K562 (cell line): ENCODE measurements at regions not wholly inside any gene's neighbourhood (a gene's known extent, or its start where the extent isn't known, plus 50 kb on each side); places are given as distances from the start of the nearest gene placed in this dataset.

Experiments
- CHD2 ChIP-seq: IDR thresholded peaks from 2 replicates; pipeline ENCODE4 v1.6.1; 2011; ENCODE audit warnings: low read depth, low read length
- CTCF ChIP-seq, 3 experiments: IDR thresholded peaks in 2 of 3; conservative IDR thresholded peaks in 1 of 3; 2 replicates each; pipeline ENCODE4 v1.5.1; 2011 to 2012; ENCODE audit warnings: low read length in 3 of 3, mild to moderate bottlenecking in 3 of 3, control low read depth in 2 of 3, improper control_type of control experiment in 1 of 3, inconsistent platforms in 1 of 3, low read depth in 1 of 3, mixed read lengths in 1 of 3, moderate library complexity in 1 of 3; ENCODE audit not compliant: insufficient read depth in 2 of 3
- HDGF ChIP-seq: fragments of 450-650 bp; IDR thresholded peaks from 2 replicates; pipeline ENCODE4 v1.6.1; 2016
- HNRNPK ChIP-seq: fragments of 200-400 bp; formaldehyde crosslinking; IDR thresholded peaks from one replicate; pipeline ENCODE4 v1.6.1; 2018; ENCODE audit warnings: mild to moderate bottlenecking, low read depth, low read length; ENCODE audit not compliant: poor library complexity, severe bottlenecking
- NBN ChIP-seq: fragments of 450-650 bp; IDR thresholded peaks from 2 replicates; pipeline ENCODE4 v1.6.1; 2016; ENCODE audit warnings: low read depth, mild to moderate bottlenecking
- NR3C1 ChIP-seq: sonication (generic); formaldehyde crosslinking; IDR thresholded peaks from 2 replicates; pipeline ENCODE4 v1.8.1; 2022; ENCODE audit warnings: missing genetic modification reagents
- PHF8 ChIP-seq: fragments of 200-600 bp; sonication (generic); IDR thresholded peaks from 2 replicates; pipeline ENCODE4 v1.6.1; 2012; ENCODE audit warnings: mixed run types, mild to moderate bottlenecking, inconsistent platforms, low read length, moderate library complexity, borderline replicate concordance
- STAG1 ChIP-seq: sonication (generic); formaldehyde crosslinking; IDR thresholded peaks from 2 replicates; pipeline ENCODE4 v1.5.0; 2020; ENCODE audit warnings: missing genetic modification reagents, borderline replicate concordance
- TF ChIP-seq, protein P1 (sequence below), 2 experiments: IDR thresholded peaks; 2 replicates each; pipeline ENCODE4 v1.6.1; 2012; ENCODE audit warnings: improper control_type of control experiment in 2 of 2, low read depth in 2 of 2, low read length in 2 of 2, borderline replicate concordance in 1 of 2

GRCh38 chr10:78703593-78703992 is 365.2 kb upstream of the ZMIZ1 start:
- TF ChIP-seq, protein P1, sequence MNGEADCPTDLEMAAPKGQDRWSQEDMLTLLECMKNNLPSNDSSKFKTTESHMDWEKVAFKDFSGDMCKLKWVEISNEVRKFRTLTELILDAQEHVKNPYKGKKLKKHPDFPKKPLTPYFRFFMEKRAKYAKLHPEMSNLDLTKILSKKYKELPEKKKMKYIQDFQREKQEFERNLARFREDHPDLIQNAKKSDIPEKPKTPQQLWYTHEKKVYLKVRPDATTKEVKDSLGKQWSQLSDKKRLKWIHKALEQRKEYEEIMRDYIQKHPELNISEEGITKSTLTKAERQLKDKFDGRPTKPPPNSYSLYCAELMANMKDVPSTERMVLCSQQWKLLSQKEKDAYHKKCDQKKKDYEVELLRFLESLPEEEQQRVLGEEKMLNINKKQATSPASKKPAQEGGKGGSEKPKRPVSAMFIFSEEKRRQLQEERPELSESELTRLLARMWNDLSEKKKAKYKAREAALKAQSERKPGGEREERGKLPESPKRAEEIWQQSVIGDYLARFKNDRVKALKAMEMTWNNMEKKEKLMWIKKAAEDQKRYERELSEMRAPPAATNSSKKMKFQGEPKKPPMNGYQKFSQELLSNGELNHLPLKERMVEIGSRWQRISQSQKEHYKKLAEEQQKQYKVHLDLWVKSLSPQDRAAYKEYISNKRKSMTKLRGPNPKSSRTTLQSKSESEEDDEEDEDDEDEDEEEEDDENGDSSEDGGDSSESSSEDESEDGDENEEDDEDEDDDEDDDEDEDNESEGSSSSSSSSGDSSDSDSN (IDR thresholded peaks at IDR 0.05; ENCODE audit: borderline replicate concordance in 1 of 2, low read depth in 2 of 2, low read length in 2 of 2) = no peak
- TF ChIP-seq HNRNPK = no peak
- TF ChIP-seq STAG1 (CRISPR knock-in tag) = no peak
- no peak for TF ChIP-seq NBN
- TF ChIP-seq PHF8 = no peak
- TF ChIP-seq CTCF (IDR thresholded peaks at IDR 0.05 in 2 of 3, conservative IDR thresholded peaks at IDR 0.05 in 1 of 3; ENCODE audit: insufficient read depth in 2 of 3, low read depth in 1 of 3, low read length in 3 of 3) = no peak
- TF ChIP-seq CHD2 = no peak
- TF ChIP-seq NR3C1 (CRISPR knock-in tag) = no peak
- no peak for TF ChIP-seq HDGF
